ENCODE measurements at regions not wholly inside any gene's neighbourhood (a gene's known extent, or its start where the extent isn't known, plus 50 kb on each side); places are given as distances from the start of the nearest gene placed in this dataset.

DNA sequence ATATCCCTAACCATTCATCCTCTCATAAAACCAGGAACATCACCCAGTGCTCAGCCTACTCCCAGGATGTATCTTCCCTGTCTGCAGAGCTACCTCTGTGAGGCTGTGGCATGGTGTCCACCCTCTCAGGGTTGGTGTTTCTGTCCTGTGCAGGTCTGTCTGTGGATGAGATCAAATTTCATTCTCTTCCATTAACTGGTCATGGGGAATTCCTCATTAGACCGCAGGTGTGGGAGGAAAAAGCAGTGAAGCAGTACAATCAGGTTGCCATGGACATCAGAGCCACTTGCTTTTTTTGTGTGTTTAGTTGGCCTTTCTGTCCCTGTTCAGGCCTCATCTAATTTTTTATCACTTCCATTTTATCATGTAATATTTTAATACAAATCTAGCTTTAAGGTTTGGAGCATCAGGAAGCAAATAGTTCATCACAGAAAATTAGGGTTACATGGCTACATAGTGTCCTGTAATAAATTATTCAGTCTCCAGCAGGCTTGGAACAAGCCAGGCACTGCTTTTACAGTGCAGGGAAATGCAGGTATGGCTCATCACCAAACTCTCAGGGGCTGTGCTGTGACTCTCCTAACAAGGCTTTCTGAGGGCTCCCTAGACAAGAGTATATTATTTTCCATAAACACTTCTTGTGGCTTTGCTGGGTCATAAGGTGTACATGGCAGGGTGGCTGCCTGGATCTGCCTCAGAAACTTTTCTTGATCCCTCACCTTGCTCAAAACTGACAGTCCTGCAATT, 594.9 kb upstream of the IGFBP3 start:
- DNase-seq = no peak

DNA sequence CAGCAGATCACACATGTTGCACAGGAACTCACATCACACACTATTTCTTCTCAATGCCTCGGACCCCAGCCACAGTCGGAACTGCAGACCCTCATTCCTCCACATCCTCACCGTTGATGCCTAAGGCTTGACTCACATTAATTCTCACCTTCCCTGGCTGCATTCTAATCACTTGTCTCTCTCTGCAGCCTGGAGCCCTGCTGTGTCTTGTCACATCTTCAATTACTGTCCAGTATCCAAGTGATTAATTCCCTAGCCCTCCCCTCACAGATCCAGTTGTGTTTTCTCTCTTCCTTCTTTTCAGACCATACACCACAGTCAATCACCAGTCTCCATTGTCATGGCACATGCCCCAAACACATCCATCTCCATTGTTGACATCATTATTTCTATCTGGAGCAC, 592.4 kb upstream of the IGFBP3 start:
- Histone ChIP-seq H3K9me3 (no peaks in the 10 kb centered on the region), H3K36me3 (ENCODE audit: low read depth, missing control alignments) (no peaks in the 10 kb centered on the region), H3K4me3 (no peak overlapping the region), H3K4me1 (no peaks in the 10 kb centered on the region), H3K27me3 (no peaks in the 10 kb centered on the region), H3K27ac (no peak overlapping the region)
- TF ChIP-seq, protein P1, sequence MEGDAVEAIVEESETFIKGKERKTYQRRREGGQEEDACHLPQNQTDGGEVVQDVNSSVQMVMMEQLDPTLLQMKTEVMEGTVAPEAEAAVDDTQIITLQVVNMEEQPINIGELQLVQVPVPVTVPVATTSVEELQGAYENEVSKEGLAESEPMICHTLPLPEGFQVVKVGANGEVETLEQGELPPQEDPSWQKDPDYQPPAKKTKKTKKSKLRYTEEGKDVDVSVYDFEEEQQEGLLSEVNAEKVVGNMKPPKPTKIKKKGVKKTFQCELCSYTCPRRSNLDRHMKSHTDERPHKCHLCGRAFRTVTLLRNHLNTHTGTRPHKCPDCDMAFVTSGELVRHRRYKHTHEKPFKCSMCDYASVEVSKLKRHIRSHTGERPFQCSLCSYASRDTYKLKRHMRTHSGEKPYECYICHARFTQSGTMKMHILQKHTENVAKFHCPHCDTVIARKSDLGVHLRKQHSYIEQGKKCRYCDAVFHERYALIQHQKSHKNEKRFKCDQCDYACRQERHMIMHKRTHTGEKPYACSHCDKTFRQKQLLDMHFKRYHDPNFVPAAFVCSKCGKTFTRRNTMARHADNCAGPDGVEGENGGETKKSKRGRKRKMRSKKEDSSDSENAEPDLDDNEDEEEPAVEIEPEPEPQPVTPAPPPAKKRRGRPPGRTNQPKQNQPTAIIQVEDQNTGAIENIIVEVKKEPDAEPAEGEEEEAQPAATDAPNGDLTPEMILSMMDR (IDR thresholded peaks at IDR 0.05) = no peak
- TF ChIP-seq POLR2A (IDR thresholded peaks at IDR 0.05) = no peak
- DNase-seq = no peak
- WGBS, 2 donors = 44 to 45% methylated on average over 3 of the region's 3 CpGs
- intact Hi-C loops (cut with DNase I; ENCODE audit: low total_unique reads) = no loop called here

More for the DNA sequence above, 594.9 kb upstream of the IGFBP3 start:
- Histone ChIP-seq H3K4me3 (no peak overlapping the region), H3K36me3 (ENCODE audit: low read depth, missing control alignments) (no peaks in the 10 kb centered on the region), H3K27me3 (no peaks in the 10 kb centered on the region), H3K9me3 (no peaks in the 10 kb centered on the region), H3K4me1 (no peaks in the 10 kb centered on the region), H3K27ac (no peak overlapping the region)
- TF ChIP-seq POLR2A (IDR thresholded peaks at IDR 0.05) = no peak
- TF ChIP-seq, protein P1 (IDR thresholded peaks at IDR 0.05) = no peak
- intact Hi-C loops (cut with DNase I; ENCODE audit: low total_unique reads) = no loop called here
- 50 to 70% methylated on average over 1 of the region's 1 CpG for WGBS, 2 donors

DNA sequence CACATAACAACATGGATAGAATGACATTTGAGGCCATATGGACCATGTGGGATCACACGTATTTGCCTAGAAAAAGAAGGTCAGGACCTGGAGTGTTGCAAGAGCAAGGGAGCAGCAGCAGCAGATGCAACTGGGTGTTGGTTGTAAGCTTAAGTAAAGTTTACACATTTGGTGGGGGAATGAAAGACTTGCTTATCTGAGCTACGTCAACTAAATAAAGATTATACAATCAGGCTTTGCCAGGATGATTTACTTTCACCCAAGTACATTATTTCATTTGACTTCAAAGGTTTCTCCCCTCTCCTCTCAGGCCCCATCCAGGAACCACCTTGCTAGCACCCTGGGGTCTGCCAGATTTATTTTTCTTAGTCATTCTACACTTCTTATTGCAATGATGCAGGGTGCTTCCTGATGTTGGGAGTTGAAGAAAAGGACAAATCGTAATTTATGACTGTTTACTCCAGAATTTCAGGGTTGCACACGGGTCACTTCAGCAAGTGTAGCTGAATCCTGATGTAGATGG, 591.9 kb upstream of the IGFBP3 start:
- WGBS, 2 donors = 73 to 77% methylated on average over 4 of the region's 4 CpGs
- H3K27ac ChIP-seq = no peak overlapping the region
- intact Hi-C loops (cut with DNase I; ENCODE audit: low total_unique reads) = no loop called here
- H3K36me3 ChIP-seq (ENCODE audit: low read depth, missing control alignments) = no peaks in the 10 kb centered on the region
- H3K4me1 ChIP-seq = no peaks in the 10 kb centered on the region
- no peak for DNase-seq
- H3K9me3 ChIP-seq = no peaks in the 10 kb centered on the region
- TF ChIP-seq, protein P1 (IDR thresholded peaks at IDR 0.05) = no peak
- no peak for TF ChIP-seq POLR2A (IDR thresholded peaks at IDR 0.05)
- no peak overlapping the region for H3K4me3 ChIP-seq
- H3K27me3 ChIP-seq = no peaks in the 10 kb centered on the region

DNA sequence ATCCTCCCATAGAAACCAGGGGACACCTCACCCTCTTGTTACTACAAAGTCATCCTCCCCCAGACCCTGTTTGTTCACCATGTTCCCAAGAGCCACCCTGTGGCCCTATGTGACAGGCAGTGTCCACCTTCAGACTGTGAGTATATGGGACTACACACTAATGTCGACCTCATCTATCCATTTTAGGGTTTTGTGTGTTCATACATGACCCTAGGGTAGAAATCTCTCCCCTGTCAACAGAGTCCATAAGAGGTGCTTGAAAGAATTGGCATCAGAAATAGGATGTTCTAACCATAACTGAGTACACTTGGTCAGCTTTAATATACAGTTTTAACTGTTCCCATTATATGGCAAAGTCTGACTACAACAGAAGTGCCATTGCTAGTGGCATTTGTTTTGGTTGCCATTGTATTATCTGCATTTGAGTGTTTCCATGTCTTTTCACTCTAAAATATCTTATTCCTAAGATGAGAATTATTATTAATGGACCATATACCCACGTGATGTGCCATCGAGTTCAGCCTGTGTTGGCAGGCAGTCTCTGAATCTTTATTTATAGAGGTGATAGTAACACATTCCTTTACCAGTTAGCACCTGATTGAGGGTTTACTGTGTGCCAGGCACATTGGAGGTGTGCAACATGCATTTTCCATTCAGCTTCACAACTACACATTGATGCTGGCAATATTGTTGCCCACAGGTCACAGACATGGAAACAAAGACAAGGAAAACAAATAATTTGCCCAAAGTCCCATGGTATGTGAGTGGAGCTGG, 590.6 kb upstream of the IGFBP3 start:
- no peak for DNase-seq
- Histone ChIP-seq H3K27ac (no peak overlapping the region), H3K27me3 (no peaks in the 10 kb centered on the region), H3K9me3 (no peaks in the 10 kb centered on the region), H3K36me3 (ENCODE audit: low read depth, missing control alignments) (no peaks in the 10 kb centered on the region), H3K4me3 (no peak overlapping the region), H3K4me1 (no peaks in the 10 kb centered on the region)
- WGBS, 2 donors = 58 to 79% methylated on average over 3 of the region's 3 CpGs
- no peak for TF ChIP-seq POLR2A (IDR thresholded peaks at IDR 0.05)
- TF ChIP-seq, protein P1 (IDR thresholded peaks at IDR 0.05) = no peak
- intact Hi-C loops (cut with DNase I; ENCODE audit: low total_unique reads) = no loop called here
